NCI-H1694 treated with DMSO at 0.1 percent for 48 hours (cell line): ENCODE measurements at regions not wholly inside any gene's neighbourhood (a gene's known extent, or its start where the extent isn't known, plus 50 kb on each side); places are given as distances from the start of the nearest gene placed in this dataset.
"Not testable (repeated sequence)": the region's sequence is repeated elsewhere in the genome, so short reads cannot be mapped to it uniquely, and the experiment has no call there.

Experiments
- DNase-seq: peaks from one replicate; lab custom pipeline; 2025; lab: John Stamatoyannopoulos, UW

DNA sequence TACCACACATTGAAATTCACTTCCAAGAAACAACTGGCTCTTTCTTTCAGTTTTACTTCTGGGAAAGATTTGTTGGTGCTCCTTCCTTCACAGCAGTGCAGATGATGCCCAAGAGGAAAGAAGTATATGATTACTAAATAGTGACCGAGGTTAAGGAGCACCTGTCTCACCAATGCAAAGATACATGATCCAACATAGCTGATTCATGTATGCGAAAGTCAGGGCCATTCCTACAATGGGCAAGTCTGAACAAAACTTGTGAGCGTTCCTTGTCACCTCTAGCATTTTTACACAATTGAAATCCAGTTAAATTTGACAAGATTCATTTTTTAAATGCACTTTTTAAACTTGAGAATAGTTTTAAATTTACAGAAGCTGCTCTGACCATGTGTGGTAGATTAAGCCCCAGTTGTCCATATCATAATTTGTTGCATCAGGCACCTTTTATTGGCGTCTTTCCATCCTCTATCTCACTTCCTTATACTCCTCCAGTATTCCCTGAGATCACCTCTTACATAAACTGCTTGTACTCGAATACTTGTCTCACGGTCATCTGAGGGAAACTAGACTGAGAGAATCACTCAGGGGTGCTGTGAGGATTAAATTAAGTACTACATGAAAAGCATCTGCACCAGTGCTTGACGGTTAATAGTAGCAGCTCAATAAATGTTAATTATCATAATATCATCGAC is 438.8 kb upstream of the CDH20 start:
- DNase-seq: no peak

DNA sequence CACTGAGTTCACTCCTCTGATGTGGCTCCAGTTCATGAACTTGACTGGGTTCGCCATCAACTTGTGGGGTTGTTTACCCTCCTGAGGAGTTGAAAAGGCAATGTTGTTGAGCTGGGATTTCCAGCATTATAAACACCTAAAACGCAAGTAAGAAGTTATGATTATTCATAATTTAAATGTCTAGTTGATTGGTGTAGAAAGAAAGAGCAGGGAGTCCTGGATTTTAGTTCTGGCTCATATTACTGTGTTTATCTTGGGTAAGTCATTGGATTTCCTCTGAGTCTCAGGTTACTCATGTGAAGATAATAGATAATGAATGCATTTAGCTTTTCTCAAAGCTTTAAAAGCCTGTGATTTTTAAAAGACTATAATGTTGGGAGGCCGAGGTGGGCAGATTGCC is 438.0 kb upstream of the CDH20 start:
- DNase-seq: no peak

DNA sequence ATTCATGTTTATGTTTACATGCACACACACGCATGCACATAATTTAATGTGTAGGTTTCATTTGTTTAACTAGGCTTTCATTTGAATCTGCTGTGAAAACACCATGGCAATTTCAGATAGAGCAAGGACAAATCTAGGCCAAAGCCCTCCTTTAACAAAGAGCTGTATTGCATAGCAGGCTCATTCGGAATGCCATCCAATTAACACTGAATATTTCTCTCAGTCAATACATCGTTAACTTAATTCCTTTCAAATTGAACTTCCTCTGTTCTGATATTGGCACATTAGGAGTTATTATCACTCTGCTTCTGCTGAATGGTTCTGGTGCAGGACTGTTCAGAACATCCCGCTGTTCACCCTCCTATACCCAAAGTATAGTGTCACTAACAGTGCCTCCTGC is 435.1 kb upstream of the CDH20 start:
- DNase-seq: no peak

DNA sequence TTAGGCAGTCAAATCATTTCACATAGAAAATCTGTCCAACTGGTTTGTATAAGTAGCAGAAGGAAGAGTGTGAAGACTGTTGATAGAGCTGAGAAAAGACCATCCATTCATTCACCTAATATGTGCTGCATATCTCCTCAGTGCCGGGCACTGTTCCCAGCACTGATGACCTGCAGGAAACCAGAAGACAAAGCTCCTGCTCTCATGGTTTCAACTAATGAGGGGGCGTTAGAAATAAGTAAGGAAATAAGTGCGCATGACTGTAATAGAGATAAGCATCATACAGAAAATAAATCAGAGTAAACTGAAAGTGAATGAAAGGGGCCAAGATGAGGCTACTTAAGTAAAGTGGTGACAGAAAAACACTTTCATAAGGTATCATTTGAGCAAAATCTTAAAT is 427.5 kb upstream of the CDH20 start:
- DNase-seq: no peak

DNA sequence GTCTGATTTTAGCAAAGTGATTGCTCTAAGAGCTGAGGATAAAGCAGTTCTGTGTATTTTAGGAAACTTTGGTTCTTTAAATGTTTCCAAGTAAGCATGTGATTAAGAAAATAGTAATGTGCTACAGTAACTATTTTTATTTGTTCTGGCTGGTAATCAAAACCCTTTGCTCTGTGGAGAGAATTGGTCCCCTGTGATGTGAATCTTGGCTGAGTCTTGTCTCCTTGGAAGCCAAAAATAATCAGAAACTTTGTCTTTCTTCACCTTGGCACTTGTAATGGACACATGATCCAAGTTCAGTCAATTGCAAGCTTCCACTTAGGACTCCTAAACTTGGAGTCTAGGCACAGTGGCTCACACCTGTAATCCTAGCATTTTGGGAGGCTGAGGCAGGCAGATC is 422.7 kb upstream of the CDH20 start:
- no peak for DNase-seq

GRCh38 chr18:60911504-60911903 is 421.7 kb upstream of the CDH20 start:
- no peak for DNase-seq

DNA sequence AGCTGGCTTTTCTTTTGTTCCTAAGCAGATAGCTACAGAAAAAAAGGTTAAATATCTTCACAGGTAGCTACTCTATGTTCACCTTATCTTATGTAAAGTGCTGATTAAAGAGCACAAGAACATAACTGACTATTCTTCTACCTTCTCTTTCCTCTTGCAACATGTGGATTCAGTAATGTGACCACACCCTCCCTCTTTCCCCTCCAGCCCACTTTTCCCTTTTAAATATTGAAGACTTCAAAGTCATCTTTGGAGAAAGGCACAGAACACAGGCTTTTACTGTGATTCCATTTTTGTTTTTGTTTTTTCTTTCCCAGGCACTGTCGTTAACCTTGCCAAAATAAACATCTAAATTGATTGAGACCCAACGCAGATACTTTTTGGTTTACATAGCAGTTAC is 418.1 kb upstream of the CDH20 start:
- no peak for DNase-seq

DNA sequence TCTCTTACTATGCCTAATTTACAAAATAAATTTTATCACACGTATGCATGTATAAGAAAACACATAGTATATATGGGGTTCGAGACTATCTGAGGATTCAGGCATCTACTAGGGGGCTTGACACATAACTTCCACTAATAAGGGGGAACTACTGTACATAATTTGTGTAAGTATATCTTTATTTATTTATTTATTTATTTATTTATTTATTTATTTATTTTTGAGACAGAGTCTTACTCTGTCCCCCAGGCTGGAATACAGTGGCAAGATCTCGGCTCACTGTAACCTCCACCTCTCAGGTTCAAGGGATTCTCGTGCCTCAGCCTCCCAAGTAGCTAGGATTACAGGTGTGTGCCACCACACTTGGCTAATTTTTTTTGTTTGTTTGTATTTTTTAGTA is 414.4 kb upstream of the CDH20 start:
- not testable (repeated sequence) for DNase-seq

GRCh38 chr18:60925892-60926291 is 407.3 kb upstream of the CDH20 start:
- no peak for DNase-seq

- DNase-seq: no peak
These were observed 403.3 kb upstream of the CDH20 start for GRCh38 chr18:60929966-60930365.

GRCh38 chr18:60935041-60935910 is 398.0 kb upstream of the CDH20 start:
- no peak for DNase-seq

GRCh38 chr18:60936101-60936500 is 397.1 kb upstream of the CDH20 start:
- DNase-seq: no peak

GRCh38 chr18:60943297-60943696 is 389.9 kb upstream of the CDH20 start:
- no peak for DNase-seq

GRCh38 chr18:60950634-60951033 is 382.6 kb upstream of the CDH20 start:
- DNase-seq: no peak

DNA sequence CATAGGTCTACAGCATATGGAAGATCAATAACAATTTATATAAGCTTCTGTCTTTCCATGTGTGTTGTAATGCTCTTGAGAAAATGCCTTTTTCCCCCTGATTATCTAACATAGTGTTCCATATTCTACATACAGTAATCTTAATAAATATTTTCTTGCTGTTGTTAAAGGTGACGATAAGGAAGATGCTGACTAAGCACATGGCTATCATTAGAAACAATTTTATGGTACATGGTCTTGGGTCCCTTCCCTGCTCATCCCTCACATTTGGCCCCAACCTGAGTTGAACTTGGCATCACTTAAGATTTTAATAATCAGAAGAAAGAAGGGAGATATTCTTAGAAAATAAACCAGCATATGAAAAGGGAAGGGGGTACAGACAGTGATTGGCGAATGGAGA is 382.1 kb upstream of the CDH20 start:
- no peak for DNase-seq

- DNase-seq: no peak
These were observed 370.6 kb upstream of the CDH20 start for GRCh38 chr18:60962625-60963024.

DNA sequence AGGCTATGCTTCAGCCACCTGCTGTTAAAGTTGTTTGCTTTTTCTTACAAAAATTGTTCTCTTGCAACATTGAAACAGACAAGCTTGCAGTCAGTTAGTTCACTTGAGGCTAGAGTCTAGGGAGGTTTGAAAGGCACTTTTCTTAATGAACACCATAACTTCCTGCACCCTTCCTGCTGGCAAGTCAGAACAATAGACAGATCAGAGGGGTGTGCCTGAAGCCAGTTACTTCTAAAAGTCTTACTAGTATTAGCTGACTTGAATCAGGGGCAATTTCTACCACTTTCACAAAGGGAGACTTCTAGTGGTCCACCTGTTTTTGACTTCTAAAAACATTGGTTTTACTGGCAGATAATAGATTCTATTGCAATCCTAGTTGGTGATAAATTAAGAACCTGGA is 367.4 kb upstream of the CDH20 start:
- DNase-seq: no peak

- no peak for DNase-seq
These were observed 366.4 kb upstream of the CDH20 start for GRCh38 chr18:60966876-60967275.

- DNase-seq: no peak
These were observed 357.8 kb upstream of the CDH20 start for GRCh38 chr18:60975420-60975819.

GRCh38 chr18:60976976-60977375 is 356.3 kb upstream of the CDH20 start:
- DNase-seq: no peak

- DNase-seq: no peak
These were observed 354.9 kb upstream of the CDH20 start for GRCh38 chr18:60978338-60978737.

- no peak for DNase-seq
These were observed 352.7 kb upstream of the CDH20 start for GRCh38 chr18:60980422-60981005.

- DNase-seq: no peak
These were observed 351.4 kb upstream of the CDH20 start for GRCh38 chr18:60981682-60982328.
